IMR-90 (cell line): ENCODE measurements at regions not wholly inside any gene's neighbourhood (a gene's known extent, or its start where the extent isn't known, plus 50 kb on each side); places are given as distances from the start of the nearest gene placed in this dataset.
A peak's percentile ranks its signal among the peaks of the same experiment; 100 is the strongest.

Experiments
- ATAC-seq: fragments of 200-7000 bp; cut with Tn5 transposase; 2 replicates; pipeline ENCODE4 v1.9.1; 2020; ENCODE audit warnings: low read depth, mild to moderate bottlenecking, moderate library complexity
- BruUV-seq: library from RNA; stranded (reverse); fragments of 400-500 nt; replicated peaks from 2 replicates; lab custom pipeline; 2021; lab: Mats Ljungman, UMichigan
- CTCF ChIA-PET: fragments of 300-600 bp; formaldehyde crosslinking; extraction: SDS; loops from one replicate; lab custom pipeline; 2021; ENCODE audit warnings: antibody characterized with exemption; lab: Yijun Ruan, JAX
- POLR2A ChIA-PET: fragments of 300-600 bp; sonication (Branson Sonifier 250); formaldehyde crosslinking; loops from one replicate; lab custom pipeline; 2022; ENCODE audit warnings: antibody characterized with exemption; ENCODE audit not compliant: unreplicated experiment; lab: Charles Lee
- DNase-seq: peaks from one replicate; pipeline ENCODE4 v3.0.0; 2013
- H2AFZ ChIP-seq: replicated peaks from 2 replicates; pipeline ENCODE3; 2013; ENCODE audit warnings: low read length, mild to moderate bottlenecking; ENCODE audit not compliant: poor library complexity
- H2AK5ac ChIP-seq: 2 replicates; pipeline ENCODE4 v1.6.1; 2013; ENCODE audit warnings: low read depth, low read length, inconsistent platforms
- H2AK9ac ChIP-seq: replicated peaks from 2 replicates; pipeline ENCODE3; 2013; ENCODE audit warnings: mild to moderate bottlenecking, low read depth, low read length, moderate library complexity; ENCODE audit not compliant: poor library complexity
- H2BK120ac ChIP-seq: 2 replicates; pipeline ENCODE4 v1.6.1; 2013; ENCODE audit warnings: low read depth, low read length, inconsistent platforms
- H2BK15ac ChIP-seq: 3 replicates; pipeline ENCODE4 v1.6.1; 2013; ENCODE audit warnings: low read depth, low read length, inconsistent platforms
- H2BK20ac ChIP-seq: 2 replicates; pipeline ENCODE4 v1.6.1; 2013; ENCODE audit warnings: low read depth, mild to moderate bottlenecking, inconsistent platforms, low read length, moderate library complexity
- H2BK5ac ChIP-seq: 2 replicates; pipeline ENCODE4 v1.6.1; 2013; ENCODE audit warnings: mild to moderate bottlenecking, low read depth, low read length, inconsistent platforms; ENCODE audit not compliant: poor library complexity, severe bottlenecking
- H3K14ac ChIP-seq: replicated peaks from 2 replicates; pipeline ENCODE4 v1.6.1; 2013; ENCODE audit warnings: low read depth, low read length, inconsistent platforms
- H3K18ac ChIP-seq: 2 replicates; pipeline ENCODE4 v1.6.1; 2013; ENCODE audit warnings: low read depth, low read length, control low read depth
- H3K23ac ChIP-seq: 2 replicates; pipeline ENCODE4 v1.6.1; 2013; ENCODE audit warnings: low read depth, low read length, inconsistent platforms
- H3K27ac ChIP-seq: 2 replicates; pipeline ENCODE4 v1.5.1; 2013; ENCODE audit warnings: mild to moderate bottlenecking, control low read depth, low read length; ENCODE audit not compliant: insufficient read depth
- H3K27me3 ChIP-seq: 2 replicates; pipeline ENCODE4 v1.6.1; 2013; ENCODE audit warnings: low read length; ENCODE audit not compliant: control insufficient read depth, insufficient read depth
- H3K36me3 ChIP-seq: 2 replicates; pipeline ENCODE4 v1.6.1; 2013; ENCODE audit warnings: low read length, mixed read lengths; ENCODE audit not compliant: control insufficient read depth, insufficient read depth
- H3K4ac ChIP-seq: 2 replicates; pipeline ENCODE4 v1.6.1; 2013; ENCODE audit warnings: low read depth, low read length, inconsistent platforms
- H3K4me1 ChIP-seq: 2 replicates; pipeline ENCODE4 v1.6.1; 2013; ENCODE audit warnings: low read length, mixed read lengths; ENCODE audit not compliant: control insufficient read depth, insufficient read depth
- H3K4me2 ChIP-seq: 2 replicates; pipeline ENCODE4 v1.6.1; 2013; ENCODE audit warnings: low read depth, mild to moderate bottlenecking, control low read depth, low read length, moderate library complexity
- H3K4me3 ChIP-seq: 2 replicates; pipeline ENCODE4 v1.5.1; 2013; ENCODE audit warnings: low read depth, mild to moderate bottlenecking, control low read depth, low read length, moderate library complexity; ENCODE audit not compliant: insufficient read depth
- H3K56ac ChIP-seq: 2 replicates; pipeline ENCODE4 v1.6.1; 2013; ENCODE audit warnings: low read length, inconsistent platforms; ENCODE audit not compliant: insufficient read depth; ENCODE audit errors: extremely low read depth
- H3K79me1 ChIP-seq, 2 experiments: 2 replicates each; pipeline ENCODE4 v1.6.1; 2013; ENCODE audit warnings: low read length in 2 of 2, inconsistent platforms in 1 of 2, low read depth in 1 of 2
- H3K9ac ChIP-seq: 2 replicates; pipeline ENCODE4 v1.6.1; 2013; ENCODE audit warnings: low read depth, low read length, control low read depth
- H3K9me1 ChIP-seq: 2 replicates; pipeline ENCODE4 v1.6.1; 2013; ENCODE audit warnings: low read length, inconsistent platforms; ENCODE audit not compliant: insufficient read depth
- H3K9me3 ChIP-seq: 2 replicates; pipeline ENCODE4 v1.6.1; 2013; ENCODE audit warnings: low read length; ENCODE audit not compliant: control insufficient read depth, insufficient read depth
- H4K20me1 ChIP-seq: 2 replicates; pipeline ENCODE4 v1.6.1; 2013; ENCODE audit warnings: low read length, inconsistent platforms; ENCODE audit not compliant: insufficient read depth
- H4K5ac ChIP-seq: 2 replicates; pipeline ENCODE4 v1.6.1; 2013; ENCODE audit warnings: mild to moderate bottlenecking, low read depth, low read length, control low read depth
- H4K8ac ChIP-seq, 2 experiments: 2 replicates each; pipeline ENCODE4 v1.6.1; 2013; ENCODE audit warnings: low read depth in 2 of 2, low read length in 2 of 2, control low read depth in 1 of 2, inconsistent platforms in 1 of 2
- H4K91ac ChIP-seq: 2 replicates; pipeline ENCODE4 v1.6.1; 2013; ENCODE audit warnings: low read depth, low read length, inconsistent platforms; ENCODE audit not compliant: insufficient read depth
- BHLHE40 ChIP-seq: fragments of 150-350 bp; IDR thresholded peaks from 2 replicates; pipeline ENCODE4 v1.6.1; 2016; ENCODE audit warnings: mild to moderate bottlenecking, low read depth, low read length
- ELK1 ChIP-seq: fragments of 150-350 bp; IDR thresholded peaks from 2 replicates; pipeline ENCODE4 v1.6.1; 2016; ENCODE audit warnings: low read depth, mild to moderate bottlenecking, low read length, moderate library complexity, borderline replicate concordance
- MAFK ChIP-seq: IDR thresholded peaks from 2 replicates; pipeline ENCODE4 v1.6.1; 2012; ENCODE audit warnings: low read depth, low read length, improper control_type of control experiment
- RAD21 ChIP-seq: IDR thresholded peaks from 2 replicates; pipeline ENCODE4 v1.6.1; 2012; ENCODE audit warnings: low read length, improper control_type of control experiment
- RFX5 ChIP-seq: IDR thresholded peaks from 2 replicates; pipeline ENCODE4 v1.8.0; 2012; ENCODE audit warnings: low read depth, mild to moderate bottlenecking, low read length, moderate library complexity
- WGBS, 2 experiments: methylation state at CpG; one replicate each; pipeline versions ENCODE4 v1.1.5 to v1.1.7; 2013; ENCODE audit warnings: missing lambda C conversion rate in 2 of 2; ENCODE audit not compliant: insufficient read length in 1 of 2; ENCODE audit errors: extremely low coverage in 2 of 2; 5-methylcytosine and 5-hydroxymethylcytosine counted together
- dilution Hi-C: fragments of 300-500 bp; cut with HindIII; formaldehyde crosslinking; loops from one replicate; pipeline ENCODE4 v1.14.3; 2018; ENCODE audit warnings: low sequenced_read_pairs; ENCODE audit not compliant: unreplicated experiment
- in situ Hi-C: fragments of 300-500 bp; cut with MboI; formaldehyde crosslinking; loops from 3 replicates; pipeline ENCODE4 v1.14.3; 2019; ENCODE audit warnings: low sequenced_read_pairs, inconsistent platforms, mixed read lengths
- intact Hi-C: fragments of 100-400 bp; cut with micrococcal nuclease; formaldehyde crosslinking; loops from 2 replicates; pipeline ENCODE4 v1.10.0; 2022
- TF ChIP-seq, protein P1 (sequence below): conservative IDR thresholded peaks from 2 replicates; pipeline ENCODE4 v1.5.1; 2012; ENCODE audit warnings: mild to moderate bottlenecking, low read depth, low read length, improper control_type of control experiment

- ChIA-PET POLR2A (no interaction called here), CTCF (interaction anchor here (0.7 kb wide), 1 partner anchor 9 kb away, joined by 3 read pairs; no protein-coding TSS in a partner anchor)
- in situ Hi-C loops (no loop called here), intact Hi-C loops (no loop called here), dilution Hi-C loops (no loop called here)
- Histone ChIP-seq H3K14ac (no peak overlapping the region), H3K36me3 (no peaks in the 10 kb centered on the region), H3K4ac (no peak overlapping the region; the same call in 1 of the 2 replicates), H2AFZ (peak overlapping the region; percentile 62), H4K91ac (no peak overlapping the region), H2AK5ac (no peak overlapping the region), H3K9me1 (no peaks in the 10 kb centered on the region), H2BK120ac (no peak overlapping the region), H2AK9ac (no peak overlapping the region), H3K4me1 (peaks cover 6% of the 10 kb centered on the region; the same call in 1 of the 2 replicates), H2BK20ac (no peak overlapping the region), H3K79me1 (no peaks in the 10 kb centered on the region), H3K4me3 (no peak overlapping the region), H3K9me3 (peaks cover 4% of the 10 kb centered on the region), H3K4me2 (no peak overlapping the region), H3K27me3 (no peaks in the 10 kb centered on the region), H3K27ac (no peak overlapping the region), H4K8ac (no peak overlapping the region), H2BK15ac (peak overlapping the region; percentile 35; the same call in 1 of the 3 replicates), H3K9ac (no peak overlapping the region), H3K23ac (no peak overlapping the region), H3K18ac (no peak overlapping the region), H4K5ac (no peak overlapping the region), H3K56ac (no peak overlapping the region), H4K20me1 (no peaks in the 10 kb centered on the region), H2BK5ac (no peak overlapping the region)
- no CpG with 5 or more reads among the region's 10 CpGs for WGBS, 2 experiments
- DNase-seq (peak; percentile 47), ATAC-seq (peak; percentile 21)
- TF ChIP-seq MAFK (no peak), ELK1 (no peak), RFX5 (no peak), RAD21 (no peak), BHLHE40 (0 out of 2 replicates have a peak, but pooled peaks have one; percentile 17)
- TF ChIP-seq, protein P1, sequence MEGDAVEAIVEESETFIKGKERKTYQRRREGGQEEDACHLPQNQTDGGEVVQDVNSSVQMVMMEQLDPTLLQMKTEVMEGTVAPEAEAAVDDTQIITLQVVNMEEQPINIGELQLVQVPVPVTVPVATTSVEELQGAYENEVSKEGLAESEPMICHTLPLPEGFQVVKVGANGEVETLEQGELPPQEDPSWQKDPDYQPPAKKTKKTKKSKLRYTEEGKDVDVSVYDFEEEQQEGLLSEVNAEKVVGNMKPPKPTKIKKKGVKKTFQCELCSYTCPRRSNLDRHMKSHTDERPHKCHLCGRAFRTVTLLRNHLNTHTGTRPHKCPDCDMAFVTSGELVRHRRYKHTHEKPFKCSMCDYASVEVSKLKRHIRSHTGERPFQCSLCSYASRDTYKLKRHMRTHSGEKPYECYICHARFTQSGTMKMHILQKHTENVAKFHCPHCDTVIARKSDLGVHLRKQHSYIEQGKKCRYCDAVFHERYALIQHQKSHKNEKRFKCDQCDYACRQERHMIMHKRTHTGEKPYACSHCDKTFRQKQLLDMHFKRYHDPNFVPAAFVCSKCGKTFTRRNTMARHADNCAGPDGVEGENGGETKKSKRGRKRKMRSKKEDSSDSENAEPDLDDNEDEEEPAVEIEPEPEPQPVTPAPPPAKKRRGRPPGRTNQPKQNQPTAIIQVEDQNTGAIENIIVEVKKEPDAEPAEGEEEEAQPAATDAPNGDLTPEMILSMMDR: no peak
- BruUV-seq: no TSS peak
Measured at GRCh38 chr5:142253938-142254337, 70.9 kb downstream of the SPRY4 start.
